NCI-H345 treated with DMSO at 0.1 percent for 48 hours (cell line): ENCODE measurements at regions not wholly inside any gene's neighbourhood (a gene's known extent, or its start where the extent isn't known, plus 50 kb on each side); places are given as distances from the start of the nearest gene placed in this dataset.
"Not testable (repeated sequence)": the region's sequence is repeated elsewhere in the genome, so short reads cannot be mapped to it uniquely, and the experiment has no call there.

Experiments used
- DNase-seq: peaks from one replicate; lab custom pipeline; 2025; ENCODE audit not compliant: unreplicated experiment; lab: John Stamatoyannopoulos, UW

DNA sequence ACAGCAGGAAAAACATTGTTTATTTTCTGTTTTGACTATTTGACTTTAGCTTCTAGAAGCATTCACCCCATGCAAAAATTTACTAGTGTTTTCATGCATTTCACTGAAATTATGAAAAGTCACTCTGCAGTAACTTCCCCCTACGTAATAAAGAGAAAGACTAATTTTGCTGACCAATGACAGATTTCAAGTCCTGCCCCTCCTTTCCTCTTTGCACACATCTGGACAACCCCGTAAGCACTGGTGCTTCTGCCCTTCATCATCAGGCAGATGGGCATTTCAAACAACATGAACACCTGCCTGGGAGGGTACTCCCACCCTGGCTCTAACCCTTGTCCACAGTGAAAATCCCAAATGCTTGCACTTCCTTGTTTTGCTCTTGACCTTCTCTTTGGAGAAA, 815.0 kb upstream of the ID2 start:
- no peak for DNase-seq

DNA sequence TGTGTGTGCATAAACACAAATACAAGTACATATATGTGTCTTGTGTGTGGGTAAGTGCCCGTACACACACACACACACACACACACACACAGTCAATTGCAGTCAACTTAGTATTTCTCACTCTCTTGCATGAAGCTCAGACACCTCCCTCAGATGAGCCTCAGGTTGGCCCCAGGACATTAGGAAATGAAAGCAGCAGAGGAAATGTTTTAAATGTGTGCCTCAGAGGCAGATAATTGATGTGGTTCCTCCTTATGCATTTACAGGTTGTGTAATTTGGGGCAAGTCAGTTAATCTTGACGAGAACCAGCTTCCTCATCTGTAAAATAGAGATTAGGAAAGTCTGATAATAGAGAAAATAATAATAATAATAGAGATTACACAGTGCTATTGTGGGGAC, 814.0 kb upstream of the ID2 start:
- DNase-seq = no peak

- DNase-seq = no peak
Observed at GRCh38 chr2:7868836-7869235, 813.0 kb upstream of the ID2 start.

DNA sequence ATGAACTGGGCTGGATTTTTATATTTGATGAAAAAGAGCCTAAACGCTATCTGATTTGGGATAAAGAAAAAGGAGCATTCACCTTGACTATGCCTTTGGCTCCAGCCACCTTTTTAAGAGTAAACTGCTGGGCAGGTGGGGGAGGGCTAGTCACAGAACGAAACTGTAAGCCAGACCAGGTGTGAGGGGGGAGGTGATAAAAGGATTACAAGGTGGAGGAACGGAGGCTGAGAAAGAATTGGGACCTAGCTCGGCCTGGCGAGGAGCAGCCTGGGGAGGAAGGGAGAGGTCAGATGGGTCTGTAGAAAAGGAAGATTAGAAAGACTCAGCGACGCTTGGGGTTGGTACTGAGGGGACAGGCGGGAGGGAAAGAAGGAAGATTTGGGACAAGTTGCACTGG, 805.4 kb upstream of the ID2 start:
- not testable (repeated sequence) for DNase-seq

DNA sequence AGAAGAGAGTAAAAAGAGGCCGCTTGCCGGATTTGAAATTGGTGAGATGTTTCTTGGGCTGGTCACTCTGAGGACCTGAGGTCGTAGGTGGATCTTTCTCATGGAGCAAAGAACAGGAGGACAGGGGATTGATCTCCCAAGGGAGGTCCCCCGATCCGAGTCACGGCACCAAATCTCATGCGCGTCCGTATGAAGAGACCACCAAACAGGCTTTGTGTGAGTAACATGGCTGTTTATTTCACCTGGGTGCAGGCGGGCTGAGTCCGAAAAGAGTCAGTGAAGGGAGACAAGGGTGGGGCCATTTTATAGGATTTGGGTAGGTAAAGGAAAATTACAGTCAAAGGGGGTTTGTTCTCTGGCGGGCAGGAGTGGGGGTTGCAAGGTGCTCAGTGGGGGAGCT, 803.6 kb upstream of the ID2 start:
- DNase-seq = not testable (repeated sequence)

DNA sequence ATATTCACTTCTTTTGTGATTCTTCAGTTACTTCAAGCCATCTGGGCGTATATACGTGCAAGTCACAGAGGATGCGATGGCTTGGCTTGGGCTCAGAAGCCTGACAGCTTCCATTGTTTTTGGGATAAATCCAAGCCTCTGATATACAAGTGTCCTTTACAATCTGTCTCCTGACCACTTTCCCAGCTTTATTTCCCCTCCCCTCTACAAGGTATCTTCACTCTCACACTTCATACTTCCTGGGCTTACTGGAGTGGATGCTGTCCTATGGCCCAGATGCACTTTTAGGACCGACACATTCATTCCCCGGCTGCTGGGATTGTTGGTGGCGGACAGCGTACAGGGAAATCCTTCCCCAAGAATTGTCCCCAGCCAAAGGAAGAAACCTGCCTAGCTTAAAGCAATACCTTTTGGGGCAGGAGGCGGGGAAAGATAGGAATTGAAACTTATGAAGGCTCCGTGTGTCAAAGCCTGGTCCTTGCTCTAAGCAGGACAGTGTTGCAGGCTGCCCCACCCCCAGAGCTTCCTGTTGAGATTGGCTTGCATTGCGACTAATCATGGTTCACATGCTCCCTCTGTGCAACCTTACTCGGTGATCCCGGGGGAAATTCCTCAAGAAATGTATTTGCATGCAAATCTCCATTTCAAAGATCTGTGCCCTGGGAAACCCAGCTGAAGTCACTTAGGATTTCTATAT, 802.9 kb upstream of the ID2 start:
- no peak for DNase-seq

DNA sequence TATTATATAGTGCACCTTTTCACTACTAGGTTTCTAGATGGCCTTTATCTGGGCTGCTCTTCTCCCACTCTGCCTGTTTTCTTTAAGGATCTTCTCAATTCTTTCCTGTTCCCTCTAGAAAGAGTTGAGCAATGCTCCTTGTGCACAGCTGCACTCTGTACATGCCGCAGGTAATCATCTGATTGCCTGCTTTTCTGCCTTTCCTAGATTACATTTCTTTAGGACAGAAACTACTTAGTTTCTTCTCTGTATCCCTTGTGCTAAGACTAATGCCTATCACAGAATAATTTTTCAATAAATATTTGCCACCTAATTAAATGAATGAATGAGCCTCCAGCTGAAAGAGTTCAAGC, 802.4 kb upstream of the ID2 start:
- DNase-seq = no peak

- DNase-seq = no peak
Observed at GRCh38 chr2:7880126-7880525, 801.7 kb upstream of the ID2 start.

DNA sequence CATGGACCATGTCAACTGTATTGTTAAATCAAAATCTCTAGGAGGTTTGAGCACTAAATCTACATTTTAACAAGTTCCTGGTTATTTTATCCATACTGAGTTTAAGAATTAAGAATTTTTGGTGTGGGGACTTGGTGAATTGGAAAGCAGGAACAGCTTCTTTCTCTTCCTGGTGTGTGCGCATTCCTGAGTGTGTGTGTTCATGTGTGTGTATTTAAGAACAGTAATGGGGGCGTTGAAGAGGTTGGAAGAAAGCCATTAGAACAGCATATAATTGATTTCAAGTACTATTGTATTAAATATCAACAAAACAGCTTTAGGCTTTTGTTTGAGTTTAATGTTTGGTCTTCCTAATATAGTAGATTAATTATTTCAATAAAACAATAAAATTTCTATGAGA, 801.3 kb upstream of the ID2 start:
- no peak for DNase-seq

DNA sequence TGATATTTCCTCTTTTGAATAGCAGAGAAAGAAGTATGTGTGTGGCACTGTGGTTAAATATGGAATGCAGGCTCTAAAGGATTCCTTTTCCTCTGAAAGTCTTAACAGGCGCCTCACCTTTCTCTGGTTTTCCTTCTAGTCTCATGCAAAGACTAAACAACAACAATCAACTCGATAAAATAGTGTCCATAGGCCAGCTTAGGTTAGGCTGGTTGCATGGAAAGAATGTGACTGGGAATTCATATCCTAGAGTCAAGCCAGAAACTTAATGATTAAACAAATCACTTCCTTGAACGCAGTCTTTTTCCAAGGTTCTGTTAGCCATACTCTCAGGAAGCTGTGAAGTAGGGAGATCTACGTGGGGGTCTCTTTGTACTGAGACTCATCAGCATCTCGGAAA, 800.8 kb upstream of the ID2 start:
- no peak for DNase-seq

DNA sequence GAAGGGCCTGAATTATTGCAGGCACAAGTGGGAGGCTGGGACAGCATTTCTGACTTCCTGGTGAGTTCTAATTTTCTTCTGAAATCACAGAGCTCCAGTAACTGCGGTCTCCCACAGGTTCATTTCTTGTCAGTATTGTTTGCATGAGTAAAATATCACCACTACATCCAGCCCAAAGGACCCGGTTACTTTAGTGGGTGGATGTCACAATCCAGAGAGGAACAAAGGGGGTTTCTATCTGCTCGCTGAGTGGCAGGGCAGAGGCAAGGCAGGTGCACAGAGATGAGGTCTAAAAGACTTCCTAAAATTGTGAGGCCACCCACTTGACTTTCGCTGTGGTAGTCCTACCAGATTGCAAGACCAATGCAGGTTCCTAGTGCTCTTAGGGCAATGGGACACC, 800.4 kb upstream of the ID2 start:
- DNase-seq = no peak

DNA sequence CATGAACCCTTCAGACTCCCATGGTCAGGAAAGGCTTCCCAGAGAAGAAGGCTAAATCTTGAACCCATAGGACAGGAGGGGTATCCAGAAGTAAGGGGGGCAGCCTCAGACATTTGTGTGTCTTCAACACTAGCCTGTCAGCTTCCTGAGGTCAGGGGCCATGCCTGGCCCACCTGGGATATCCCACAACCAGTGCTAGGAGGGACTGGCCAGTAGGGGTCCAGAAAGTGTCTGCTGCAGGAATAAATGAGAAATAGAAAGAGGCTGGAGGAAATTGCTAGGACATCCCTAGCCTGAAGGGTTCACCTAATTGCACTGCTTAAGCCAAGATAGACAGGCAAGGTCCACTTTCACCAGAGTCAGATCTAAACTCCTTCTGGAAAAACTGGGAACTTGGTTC, 799.6 kb upstream of the ID2 start:
- DNase-seq = no peak

DNA sequence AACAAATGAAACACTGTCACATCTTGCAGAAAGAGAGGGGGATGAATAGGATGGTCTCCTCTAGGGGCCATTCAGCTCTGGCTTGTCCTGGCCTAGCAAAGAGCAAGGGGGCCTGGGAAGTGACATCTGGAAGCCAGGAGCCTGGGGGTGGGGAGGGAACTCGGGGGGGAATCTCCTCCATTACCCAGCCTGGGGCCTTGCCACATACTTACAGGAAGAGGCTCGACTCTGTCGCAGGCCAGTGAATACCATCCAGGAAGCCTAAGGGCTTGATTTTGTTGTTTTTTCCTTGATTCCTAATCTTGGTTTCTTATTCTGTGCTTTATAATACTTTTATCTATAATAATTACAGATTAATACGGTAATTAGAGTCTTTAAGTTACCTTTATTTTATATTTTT, 797.5 kb upstream of the ID2 start:
- no peak for DNase-seq

- no peak for DNase-seq
Observed at GRCh38 chr2:7886666-7887065, 795.2 kb upstream of the ID2 start.

GRCh38 chr2:7887441-7887840, 794.4 kb upstream of the ID2 start:
- DNase-seq = no peak

GRCh38 chr2:7888876-7889275, 793.0 kb upstream of the ID2 start:
- no peak for DNase-seq

DNA sequence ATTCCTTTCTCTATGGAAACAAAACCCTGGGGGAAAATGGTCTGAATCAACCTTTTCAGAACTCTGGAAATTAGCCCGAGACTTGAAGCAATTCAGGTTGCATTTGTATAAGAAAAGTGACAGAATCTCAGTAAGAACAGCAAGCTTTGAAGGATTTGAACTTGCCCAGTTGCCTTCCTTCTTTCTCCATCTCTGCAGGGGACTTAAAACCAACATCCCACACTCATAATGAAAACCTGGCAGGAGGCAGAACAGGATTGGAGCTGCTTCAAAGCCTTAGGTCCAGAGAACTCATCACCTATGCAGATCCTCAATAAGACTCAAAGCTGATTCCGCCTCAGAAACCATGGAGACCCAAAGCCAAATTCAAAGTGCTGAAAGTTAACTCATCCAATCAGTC, 790.5 kb upstream of the ID2 start:
- DNase-seq = no peak

GRCh38 chr2:7895289-7895688, 786.6 kb upstream of the ID2 start:
- no peak for DNase-seq

- DNase-seq = no peak
Observed at GRCh38 chr2:7896940-7897487, 784.8 kb upstream of the ID2 start.

GRCh38 chr2:7899241-7899640, 782.6 kb upstream of the ID2 start:
- peak; percentile 82 for DNase-seq

DNA sequence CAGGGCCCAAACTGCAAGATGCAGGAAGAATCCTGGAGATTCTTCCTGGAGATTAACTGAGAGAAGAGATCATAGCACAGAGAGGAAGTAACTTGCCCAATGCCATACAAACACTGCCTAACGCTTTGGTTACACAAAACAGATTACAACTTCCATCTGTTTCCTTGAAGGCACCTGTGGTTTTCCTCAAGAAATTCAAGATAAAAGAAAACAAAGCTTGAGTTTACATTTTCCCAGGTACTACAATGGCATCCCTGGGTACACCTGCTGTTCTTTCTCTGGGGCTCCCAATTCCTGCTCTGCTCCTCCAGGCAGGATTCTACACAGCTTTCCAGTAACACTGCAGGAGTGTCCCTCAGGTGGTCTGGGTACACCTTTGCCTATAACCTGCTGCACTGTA, 781.9 kb upstream of the ID2 start:
- DNase-seq = peak; percentile 43

GRCh38 chr2:7900593-7900992, 781.3 kb upstream of the ID2 start:
- no peak for DNase-seq

DNA sequence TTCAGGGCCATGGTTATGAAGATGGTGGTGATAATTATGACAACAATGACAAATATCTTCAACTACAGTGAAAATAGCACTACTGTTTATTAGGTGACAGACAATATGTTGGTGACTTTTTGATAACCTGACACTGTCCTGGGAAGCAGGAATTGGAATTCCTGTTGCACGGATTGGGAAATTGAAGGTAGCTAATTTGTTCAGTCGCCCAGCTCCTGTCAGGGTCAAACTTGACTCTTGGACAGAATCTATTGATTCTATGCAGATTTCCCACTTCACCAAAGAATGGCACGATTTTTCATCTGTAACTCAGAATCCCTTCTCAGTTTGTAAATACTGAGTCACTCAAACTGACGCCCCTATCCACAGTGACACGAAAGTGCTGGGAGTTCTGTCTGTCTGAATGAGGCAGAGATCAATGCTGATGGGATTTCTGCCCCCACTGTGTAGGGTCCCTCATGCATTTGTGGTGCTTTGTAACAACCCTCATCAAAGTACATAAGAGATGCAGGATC, 779.5 kb upstream of the ID2 start:
- DNase-seq = no peak
